ENCODE measurements at regions not wholly inside any gene's neighbourhood (a gene's known extent, or its start where the extent isn't known, plus 50 kb on each side); places are given as distances from the start of the nearest gene placed in this dataset.

DNA sequence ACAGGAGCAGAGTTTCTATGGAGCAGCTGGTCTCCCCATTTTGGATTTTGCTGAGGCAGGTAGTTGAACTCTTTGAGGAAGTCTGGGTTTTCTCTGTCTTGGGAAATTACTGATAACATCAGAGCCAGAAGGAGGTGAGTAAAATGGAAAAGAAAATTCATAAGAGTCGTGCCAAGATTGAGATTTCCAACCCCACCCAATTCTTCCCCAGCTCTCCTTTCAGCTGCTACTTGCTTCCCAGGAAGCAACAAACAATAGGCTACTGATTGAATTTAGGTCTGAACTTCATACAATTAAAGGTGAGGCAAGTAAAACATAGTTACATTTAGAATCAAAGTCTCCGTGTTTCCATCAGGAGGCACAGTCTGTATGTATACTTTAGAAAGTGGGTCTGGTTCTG lies 54.6 kb upstream of the EOLA2 start:
- DNase-seq (ENCODE audit: low spot score) = no peak

DNA sequence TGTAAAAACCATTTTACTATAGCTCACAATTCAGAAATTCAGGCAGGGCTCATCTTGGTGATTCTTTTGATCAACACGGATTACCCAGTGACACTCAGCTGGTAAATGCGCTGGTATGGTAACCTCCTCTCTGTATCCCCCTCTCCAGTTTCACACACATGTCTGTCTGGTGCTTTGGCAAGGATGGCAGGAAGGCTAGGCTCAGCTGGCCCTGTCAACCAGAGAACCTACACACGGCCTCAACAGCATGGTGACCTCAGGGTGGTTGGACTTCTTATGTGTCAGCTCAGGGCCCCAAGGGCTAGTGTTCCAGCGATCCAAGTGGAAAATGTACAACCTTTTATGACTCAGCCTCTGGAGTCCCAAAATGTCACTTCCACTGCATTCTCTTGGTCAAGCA lies 55.7 kb upstream of the EOLA2 start:
- no peak for DNase-seq (ENCODE audit: low spot score)

DNA sequence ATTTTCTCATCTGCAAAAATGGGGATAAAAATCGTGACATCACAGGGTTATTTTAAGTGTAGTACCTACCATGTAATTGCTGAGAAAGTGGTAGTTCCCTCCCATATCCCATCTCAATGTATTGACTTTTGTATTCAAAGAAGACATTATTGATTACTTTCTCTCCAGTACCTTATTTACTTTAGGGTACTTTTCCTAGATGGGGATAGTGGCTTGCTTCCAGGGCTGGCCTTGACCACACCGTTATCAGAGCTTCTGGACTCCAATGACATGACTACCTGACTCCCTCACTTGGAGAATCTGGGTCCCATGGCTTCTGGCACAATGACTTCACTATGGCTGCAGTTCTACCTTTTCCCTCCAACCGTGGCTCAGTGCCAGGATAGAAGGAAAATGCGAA lies 58.2 kb upstream of the EOLA2 start:
- no peak for DNase-seq (ENCODE audit: low spot score)

DNA sequence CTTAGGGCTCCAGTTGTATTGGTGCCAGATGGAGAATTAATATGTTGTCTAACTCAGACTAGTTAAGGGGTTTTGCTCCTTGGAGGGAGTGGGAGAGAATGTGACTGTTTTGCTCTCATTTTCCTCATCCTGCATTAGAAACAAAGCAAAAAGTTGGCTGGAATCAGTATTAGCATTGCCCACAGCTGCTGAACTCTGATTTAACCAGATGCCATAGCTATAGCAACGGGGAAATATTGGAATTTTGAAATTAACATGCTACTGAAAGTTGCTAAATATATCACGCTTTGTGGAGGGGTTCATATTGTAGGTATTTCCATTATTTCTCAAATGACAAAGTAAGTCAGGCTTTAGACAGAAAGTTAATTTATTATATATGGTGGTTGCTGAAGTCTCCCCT lies 66.7 kb upstream of the EOLA2 start:
- no peak for DNase-seq (ENCODE audit: low spot score)

DNA sequence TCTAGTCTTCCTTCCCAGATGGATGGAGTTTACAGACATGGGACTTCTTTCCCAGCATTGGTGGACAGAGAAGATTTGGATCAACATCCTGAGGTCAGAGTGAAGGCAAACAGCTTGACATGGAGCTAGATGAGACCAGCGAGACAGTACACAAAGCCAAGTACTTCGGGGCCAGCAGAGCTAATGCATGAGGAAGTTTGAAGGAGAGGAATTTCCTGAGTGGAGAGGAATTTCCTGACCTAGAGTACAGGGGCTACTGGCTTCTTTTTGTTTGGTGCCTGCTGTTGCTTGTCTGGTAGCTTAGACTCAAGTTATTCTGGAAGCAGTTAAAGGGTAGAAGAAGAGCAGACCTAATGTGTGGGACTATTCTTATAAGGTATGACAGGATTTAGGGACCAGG lies 69.1 kb upstream of the EOLA2 start:
- DNase-seq (ENCODE audit: low spot score) = peak; percentile 18

DNA sequence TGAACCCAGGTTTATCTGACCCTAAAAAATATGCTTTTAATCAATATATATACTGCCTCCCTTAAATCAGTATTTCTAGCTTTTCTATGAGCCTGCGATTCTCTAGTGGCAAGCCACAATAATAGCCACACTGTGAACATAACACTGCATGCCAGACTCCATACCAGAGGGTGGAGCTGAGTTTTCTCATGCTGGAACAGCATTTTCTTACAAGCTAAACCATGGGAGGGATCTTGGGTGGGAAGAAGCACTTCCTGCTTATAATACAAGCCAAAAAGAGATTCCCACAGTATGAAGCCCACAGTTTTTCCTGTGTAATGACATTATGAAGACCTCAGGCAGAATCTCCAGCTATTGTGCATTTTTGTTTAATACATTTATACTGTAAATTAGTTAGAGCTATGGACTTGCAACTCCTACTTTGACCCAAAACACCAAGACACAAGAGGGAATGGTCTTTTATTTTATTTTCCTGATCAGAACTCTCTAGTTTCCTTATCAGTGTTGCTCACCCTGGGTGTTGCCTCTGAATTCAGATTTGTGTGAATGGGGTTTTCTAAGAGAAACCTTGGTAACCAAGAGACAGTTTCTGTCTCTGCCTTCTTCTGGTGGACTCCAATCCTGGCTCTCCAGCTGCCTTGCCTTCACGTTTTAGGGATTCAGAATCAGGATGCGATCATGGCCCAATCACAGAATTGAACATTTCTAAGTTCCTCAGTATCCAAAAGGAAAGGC lies 74.5 kb upstream of the EOLA2 start:
- no peak for DNase-seq (ENCODE audit: low spot score)

DNA sequence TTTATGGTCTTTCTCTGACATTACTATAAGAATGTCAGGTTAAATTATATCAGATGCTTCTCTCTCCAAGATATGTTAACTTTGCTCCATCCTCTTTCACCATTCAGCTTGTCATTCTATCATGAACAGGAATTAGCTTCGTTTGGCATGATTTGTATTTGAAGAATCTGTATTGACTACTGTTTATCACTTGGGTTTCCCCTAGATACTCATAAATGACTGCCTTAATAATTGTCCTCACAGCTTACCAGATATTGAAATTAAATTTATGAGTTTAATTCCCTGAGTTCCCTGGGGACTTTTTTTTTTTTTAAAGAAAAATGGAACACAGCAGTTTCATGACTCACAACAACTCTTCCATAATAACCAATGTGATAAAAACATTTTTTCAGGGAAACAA lies 76.2 kb upstream of the EOLA2 start:
- no peak for DNase-seq (ENCODE audit: low spot score)

DNA sequence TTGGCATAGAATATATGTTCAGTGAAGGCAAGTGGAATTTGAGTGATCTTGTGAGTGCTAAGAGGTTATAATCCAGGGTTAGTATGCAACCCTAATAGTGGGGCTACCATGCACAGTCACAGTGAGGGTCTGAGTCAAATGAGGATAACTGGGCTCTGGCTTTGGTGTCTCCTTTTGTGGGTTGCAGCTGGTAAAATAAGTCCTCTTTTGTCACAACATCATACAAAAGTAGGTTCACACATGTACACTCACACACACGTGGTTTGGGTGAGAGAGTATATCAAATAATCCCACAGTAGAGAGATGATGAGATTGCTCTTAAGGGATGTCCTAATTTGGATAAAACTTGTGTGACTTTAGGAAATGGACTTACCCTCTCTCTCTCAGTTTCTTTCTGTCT lies 79.6 kb upstream of the EOLA2 start:
- no peak for DNase-seq (ENCODE audit: low spot score)

DNA sequence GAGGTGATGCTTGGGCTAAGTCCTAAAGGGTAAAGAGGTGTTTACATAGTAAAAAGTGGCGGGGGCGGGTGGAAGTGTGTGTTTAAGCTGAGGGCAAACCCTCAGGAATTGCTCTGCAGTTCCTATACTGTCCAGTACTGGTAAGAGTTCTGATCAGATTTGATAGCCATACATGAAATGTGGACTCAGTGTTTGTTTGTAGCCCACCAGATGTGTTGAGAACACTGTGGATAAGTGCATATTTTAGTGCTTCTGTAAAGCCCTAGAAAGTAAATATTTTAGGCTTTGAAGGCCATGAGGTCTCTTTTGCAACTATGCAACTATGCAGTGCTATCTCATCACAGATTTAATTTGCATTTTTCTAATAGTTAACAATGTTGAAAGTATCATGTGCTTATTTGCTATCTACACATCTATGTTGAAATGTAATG lies 80.7 kb upstream of the EOLA2 start:
- no peak for DNase-seq (ENCODE audit: low spot score)

DNA sequence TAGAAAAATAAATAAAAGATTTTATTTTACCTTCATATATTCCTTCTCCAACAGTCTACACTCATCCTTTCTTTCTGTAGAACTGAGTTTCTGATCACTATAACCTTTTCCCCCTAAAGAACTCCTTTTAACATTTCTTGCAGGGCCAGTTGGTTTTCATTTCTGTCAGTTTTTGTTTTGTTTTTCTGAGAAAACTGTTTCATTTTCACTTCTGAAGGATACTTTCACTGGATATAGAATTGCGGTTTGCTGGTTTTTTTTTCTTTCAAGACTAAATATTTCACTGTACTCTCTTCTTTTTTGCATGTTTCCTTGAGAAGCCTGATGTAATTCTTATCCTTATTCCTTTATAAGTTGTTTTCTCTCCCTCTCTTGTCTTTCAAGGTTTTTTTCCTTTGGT lies 90.4 kb upstream of the EOLA2 start:
- no peak for DNase-seq (ENCODE audit: low spot score)

DNA sequence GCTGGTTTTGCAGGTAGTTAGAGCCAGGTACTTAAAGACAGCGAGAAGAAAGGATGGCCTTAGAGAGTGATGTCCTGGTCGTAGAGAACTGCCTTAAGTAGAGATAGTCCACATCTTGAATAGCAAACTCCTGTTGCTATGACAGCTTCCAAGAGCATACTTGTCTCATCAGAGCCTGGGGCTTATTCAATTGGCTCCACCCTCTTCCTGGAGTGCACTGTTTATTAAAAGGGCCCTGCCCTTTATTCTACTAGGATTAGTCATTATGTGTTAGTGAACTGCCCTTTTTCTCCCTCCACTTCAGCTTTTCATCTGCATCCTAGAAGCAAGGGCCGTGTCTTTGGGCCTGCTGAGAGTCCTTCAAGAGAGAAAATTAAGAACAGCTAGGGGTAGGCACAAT lies 94.5 kb upstream of the EOLA2 start:
- DNase-seq (ENCODE audit: low spot score) = peak; percentile 71

DNA sequence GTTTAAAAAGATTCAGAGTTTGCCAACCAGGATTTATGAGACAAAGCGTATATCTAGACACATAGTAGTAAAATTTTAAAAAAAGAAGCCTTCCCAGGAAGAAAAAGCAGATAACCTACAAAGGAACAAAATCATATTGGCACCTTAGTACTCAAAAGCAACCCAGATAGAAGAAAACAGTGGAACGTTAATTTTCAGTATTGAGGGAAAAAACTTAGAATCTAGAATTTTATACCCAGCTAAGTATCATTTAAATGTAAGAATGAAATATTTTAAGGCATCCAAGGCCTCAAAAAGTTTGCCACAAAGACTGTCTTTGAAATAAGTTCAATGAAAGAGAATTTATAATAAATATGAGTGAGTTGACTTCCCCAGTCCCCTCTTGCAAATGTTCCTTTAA lies 96.5 kb upstream of the EOLA2 start:
- no peak for DNase-seq (ENCODE audit: low spot score)

DNA sequence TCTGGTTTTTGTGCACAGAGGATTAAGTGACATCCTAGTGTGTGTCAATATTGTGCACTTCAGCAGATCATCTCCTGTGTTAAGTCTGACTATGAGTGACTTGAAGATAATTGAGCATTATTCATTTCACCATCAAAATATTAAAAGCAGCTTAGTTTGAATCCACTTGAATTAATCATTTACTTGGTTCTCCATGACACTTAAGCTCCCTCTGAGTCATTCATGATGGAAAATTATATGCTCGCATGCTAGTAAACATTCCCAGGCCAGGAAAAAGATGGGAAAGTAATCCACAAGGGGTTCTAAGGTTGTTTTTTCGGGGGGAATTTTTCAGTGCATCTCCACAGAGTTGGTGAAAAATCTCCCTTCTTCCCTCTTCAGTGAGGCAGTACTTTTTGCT lies 97.2 kb upstream of the EOLA2 start:
- DNase-seq (ENCODE audit: low spot score) = peak; percentile 69

DNA sequence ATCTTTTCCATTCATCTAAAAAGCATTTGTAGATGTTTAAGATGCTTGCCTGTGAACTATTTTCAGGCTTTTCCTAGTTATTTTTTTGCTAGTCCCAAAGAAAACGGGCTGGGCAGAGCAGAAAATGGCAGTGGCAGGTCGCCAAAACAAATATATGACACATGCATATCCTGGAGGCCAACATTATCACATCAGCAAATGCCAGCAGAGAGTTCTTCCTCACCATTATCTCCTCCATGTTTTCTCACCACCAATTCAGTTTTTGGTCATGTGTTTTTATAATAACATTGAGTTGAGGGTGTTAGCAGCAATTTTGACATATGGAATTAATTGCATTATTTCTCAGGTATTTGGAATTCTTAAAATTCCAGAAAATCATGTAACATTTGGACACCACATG lies 97.9 kb upstream of the EOLA2 start:
- peak; percentile 84 for DNase-seq (ENCODE audit: low spot score)

DNA sequence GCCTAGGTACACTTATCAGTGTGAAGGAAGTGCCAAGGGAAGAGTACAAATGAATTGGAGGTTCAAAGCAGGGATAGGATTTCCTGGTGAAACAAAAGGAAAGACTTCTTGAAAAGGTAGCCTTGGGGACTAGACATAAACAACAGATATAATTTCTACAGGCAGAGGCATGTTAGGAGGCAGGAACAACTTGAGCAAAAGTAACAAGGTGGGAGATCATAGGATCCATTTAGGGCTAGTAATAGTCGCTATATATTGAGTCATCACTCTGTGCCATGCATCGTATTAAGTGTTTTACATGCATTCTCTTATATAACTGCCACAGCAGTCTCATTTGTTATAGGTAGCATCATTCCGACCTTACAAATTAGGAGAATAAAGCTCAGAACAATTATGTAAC lies 98.3 kb upstream of the EOLA2 start:
- DNase-seq (ENCODE audit: low spot score) = no peak

DNA sequence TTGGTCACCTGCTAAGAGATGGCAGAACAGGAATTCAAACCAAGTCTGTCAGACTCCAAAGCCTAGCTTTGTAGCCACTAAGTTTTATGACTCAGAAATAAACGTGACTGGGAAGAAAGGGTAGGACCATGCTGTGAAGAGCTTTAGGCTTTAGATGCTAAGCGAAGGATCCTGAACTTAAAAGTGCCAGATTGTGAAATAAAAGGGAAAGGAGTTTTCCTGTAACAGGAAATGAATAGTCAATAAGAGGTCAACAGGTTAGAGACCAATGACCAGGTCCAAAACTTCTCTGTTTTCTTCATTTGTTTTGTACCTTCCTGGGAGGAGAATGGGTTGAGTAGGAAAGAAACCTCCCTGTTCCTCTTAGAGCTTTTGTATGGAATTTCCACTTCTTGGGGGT lies 98.8 kb upstream of the EOLA2 start:
- DNase-seq (ENCODE audit: low spot score) = peak; percentile 29

DNA sequence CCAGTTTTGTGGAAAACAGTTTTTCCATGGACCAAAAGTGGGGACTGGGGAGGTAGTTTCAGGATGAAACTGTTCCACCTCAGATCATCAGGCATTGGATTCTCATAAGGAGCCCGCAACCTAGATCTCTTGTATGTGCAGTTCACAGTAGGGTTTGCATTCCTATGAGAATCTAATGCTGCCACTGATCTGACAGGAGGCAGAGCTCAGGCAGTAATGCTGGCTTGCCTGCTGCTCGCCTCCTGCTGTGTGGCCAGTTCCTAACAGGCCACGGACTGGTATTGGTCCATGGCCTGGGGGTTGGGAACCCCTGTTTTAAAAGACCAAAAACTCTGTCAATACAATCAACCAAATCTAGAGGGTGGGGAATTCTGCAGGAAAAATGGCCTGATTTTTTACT lies 100.0 kb upstream of the EOLA2 start:
- no peak for DNase-seq (ENCODE audit: low spot score)

DNA sequence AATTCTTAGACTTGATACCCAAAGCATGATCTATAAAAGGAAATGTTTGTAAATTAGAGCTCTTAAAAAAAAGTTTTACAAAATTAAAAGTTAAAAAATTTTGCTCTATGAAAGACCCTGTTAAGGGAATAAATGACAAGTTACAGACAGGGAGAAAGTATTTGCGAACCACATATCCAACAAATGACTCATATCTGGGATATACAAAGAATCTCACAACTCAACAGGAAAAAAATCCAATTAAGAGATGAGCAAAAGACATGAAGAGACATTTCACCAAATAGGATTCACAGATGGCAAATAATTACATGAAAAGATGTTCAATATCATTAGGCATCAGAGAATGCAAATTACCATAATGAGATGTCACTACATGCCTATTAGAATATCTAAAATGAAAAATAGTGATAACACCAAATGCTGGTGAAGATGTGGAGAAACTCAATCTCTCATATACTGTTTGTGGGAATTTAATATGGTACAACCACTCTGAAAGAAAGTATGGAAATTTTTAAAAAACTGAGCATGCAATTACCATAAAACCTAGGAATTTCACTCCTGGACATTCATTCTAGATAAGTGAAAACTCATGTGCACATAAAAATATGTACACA lies 100.8 kb upstream of the EOLA2 start:
- peak; percentile 40 for DNase-seq (ENCODE audit: low spot score)

DNA sequence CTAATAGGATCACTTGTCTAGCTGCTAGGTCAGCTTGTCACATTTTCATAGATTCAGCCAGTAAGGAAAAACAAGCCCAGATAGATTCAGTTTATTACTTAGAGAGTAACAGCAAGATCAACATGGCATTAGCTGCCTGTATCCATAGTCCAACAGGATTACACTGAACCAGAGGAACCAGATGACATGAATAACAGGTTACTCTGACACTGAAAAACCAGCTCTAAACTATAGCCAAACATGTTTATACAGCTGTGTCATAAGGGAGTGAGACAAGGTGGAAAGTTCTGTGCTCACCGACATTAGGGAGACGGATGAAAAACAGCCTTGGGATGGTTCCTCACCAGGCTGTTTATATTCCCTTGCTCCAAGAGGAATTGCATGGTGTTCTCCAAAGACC lies 102.9 kb upstream of the EOLA2 start:
- DNase-seq (ENCODE audit: low spot score) = no peak

DNA sequence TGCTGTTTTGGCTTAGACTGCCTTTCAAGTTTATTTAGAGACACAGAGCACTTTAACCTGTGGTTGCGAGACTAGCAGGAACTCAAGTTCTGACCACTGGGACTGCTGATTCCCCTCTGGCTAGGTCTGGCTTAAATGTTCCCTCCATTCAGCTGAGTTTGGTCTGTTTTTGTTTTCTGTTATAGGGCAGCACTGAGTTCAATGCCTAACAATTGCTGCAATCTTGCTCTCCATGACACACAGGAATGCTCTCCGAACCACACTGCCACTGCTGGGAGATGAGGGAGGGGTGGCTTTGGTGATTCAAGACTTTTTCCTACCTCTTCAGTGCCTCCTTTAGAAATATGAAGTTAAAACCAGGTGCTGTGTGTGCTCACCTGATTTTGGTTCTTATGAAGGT lies 106.3 kb upstream of the EOLA2 start:
- DNase-seq (ENCODE audit: low spot score) = no peak

DNA sequence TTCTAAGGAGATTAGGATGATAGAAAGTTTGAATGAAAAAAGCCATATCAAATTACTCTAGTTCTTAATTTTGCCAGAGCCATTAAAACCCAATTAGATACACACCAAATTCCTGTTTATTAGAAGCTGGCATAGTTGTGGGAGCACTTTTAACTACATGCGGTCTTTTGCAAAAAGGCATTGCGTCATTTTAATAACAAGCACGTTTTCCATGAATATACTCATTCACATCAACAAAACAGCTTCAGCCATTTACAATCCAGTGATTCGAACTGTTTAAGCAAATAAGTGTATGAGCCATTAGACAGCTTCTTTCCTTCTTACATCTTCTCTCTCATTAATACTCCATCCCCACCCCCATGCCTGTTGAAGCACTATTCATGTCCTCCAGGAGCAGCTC lies 109.5 kb upstream of the EOLA2 start:
- no peak for DNase-seq (ENCODE audit: low spot score)

DNA sequence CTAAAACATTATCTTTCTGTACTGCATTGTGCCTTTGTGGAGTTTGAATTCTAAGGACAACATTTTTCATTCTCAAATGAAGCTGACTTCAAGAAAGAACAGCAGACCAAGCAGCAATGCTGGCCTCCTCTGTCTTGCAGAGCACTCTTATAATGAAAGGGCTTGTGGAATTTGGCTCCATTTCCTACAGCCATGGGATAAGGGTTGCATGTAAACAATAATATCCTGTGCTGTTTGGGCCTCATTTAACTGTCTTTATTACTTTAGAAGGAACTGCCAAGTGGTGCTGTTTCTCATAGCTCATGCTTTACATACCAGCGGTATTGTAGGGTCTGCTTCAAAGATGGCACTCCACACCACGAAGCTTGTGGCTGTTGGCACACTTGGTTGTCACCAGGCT lies 111.4 kb upstream of the EOLA2 start:
- DNase-seq (ENCODE audit: low spot score) = no peak

DNA sequence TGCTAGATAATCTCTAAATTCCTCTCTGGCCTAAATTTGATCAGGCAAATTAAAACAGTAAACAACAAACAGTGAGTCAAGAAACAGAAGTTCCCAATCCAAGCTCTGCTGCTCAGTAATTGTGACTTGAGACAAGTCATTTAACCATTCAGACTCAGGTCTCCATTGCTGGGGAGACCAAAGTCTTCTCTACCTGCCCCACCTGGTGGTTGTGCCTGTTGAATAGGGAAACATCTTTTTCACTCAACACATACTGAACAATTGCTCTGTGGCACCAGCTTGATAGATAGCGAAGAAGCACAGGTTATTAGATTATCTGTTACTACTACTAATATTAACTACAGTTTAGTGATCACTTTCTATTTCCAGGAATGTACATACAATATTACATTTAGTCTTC lies 112.1 kb upstream of the EOLA2 start:
- no peak for DNase-seq (ENCODE audit: low spot score)

DNA sequence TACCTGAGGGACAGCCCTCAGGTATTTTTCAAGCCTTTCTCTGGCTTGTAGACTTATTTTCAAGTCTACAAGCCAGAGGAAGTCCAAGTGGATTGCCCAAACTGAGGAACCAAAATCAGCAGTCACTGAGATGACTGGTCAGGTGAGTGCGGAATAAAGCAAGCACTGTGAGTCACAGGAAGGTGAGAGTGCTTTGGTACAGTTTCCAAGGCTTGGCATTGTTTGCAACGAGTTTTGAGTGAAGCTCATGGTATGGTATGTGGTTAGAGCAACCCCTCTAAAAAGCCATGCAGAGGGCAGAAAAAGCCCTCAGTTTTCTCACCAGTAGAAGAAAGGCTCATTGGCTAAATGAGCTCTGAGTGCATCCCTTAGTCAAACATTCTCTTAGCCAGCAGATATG lies 112.8 kb upstream of the EOLA2 start:
- peak; percentile 61 for DNase-seq (ENCODE audit: low spot score)
